Ovary (tissue), 3 donors: ENCODE measurements at regions not wholly inside any gene's neighbourhood (a gene's known extent, or its start where the extent isn't known, plus 50 kb on each side); places are given as distances from the start of the nearest gene placed in this dataset.

Experiments used
- CTCF ChIP-seq, 3 donors: fragments of 450-650 bp in 2 of 3; fragments of 200-600 bp in 1 of 3; IDR thresholded peaks; one replicate each; pipeline versions ENCODE4 v1.5.1 to v1.8.0; 2016 to 2022; ENCODE audit warnings: antibody characterized with exemption in 3 of 3, mild to moderate bottlenecking in 1 of 3
- POLR2A ChIP-seq: fragments of 450-650 bp; IDR thresholded peaks from one replicate; pipeline ENCODE4 v1.6.1; 2017; ENCODE audit warnings: antibody characterized with exemption, mild to moderate bottlenecking, moderate library complexity
- donor health status: DM: no; HTN: no; CAD: no.

GRCh38 chr16:79966226-79966625, 365.7 kb upstream of the MAF start:
- TF ChIP-seq CTCF (IDR thresholded peaks at IDR 0.05): no peak
- TF ChIP-seq POLR2A: no peak
